ENCODE measurements at regions not wholly inside any gene's neighbourhood (a gene's known extent, or its start where the extent isn't known, plus 50 kb on each side); places are given as distances from the start of the nearest gene placed in this dataset.
"Not testable (repeated sequence)": the region's sequence is repeated elsewhere in the genome, so short reads cannot be mapped to it uniquely, and the experiment has no call there.

DNA sequence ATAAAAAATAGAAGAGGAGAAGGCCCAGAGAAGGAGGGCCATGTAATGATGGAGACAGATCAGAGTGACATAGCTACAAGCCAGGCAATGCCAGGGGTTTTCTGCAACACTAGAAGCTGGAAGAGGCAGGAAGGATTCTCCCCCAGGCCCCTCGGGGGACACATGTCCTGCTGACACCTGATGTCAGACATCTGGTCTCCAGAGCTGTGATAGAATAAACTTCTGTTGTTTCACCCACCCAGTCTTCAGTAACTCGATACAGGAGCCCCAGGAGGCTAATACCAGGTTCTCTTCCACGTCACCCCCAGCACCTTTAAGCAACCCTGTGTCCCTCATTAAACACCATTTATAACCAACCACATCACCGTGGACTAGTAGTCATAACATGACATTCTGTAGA, 94.9 kb downstream of the TMEM130 start:
- no peak for DNase-seq (ENCODE audit: low spot score)

DNA sequence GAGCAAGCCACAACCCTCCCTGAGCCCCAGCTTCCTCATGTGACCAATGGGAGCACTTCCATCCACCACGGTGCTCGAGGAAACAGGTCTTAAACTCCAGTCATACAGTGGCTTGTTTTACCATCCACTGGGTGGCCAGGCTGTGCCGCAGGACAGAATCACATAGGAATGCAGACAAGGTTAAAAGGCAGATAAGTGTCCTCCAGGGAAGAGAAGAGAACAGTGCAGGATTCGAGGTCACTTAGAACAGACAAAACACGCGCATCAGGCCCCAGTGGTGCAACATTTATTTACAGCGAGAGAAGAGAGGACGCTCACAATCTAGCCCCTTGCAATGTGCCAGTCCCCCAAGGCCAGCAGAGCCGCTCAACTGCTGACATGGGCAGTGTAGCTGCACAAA, 92.8 kb downstream of the TMEM130 start:
- DNase-seq (ENCODE audit: low spot score), result no peak

DNA sequence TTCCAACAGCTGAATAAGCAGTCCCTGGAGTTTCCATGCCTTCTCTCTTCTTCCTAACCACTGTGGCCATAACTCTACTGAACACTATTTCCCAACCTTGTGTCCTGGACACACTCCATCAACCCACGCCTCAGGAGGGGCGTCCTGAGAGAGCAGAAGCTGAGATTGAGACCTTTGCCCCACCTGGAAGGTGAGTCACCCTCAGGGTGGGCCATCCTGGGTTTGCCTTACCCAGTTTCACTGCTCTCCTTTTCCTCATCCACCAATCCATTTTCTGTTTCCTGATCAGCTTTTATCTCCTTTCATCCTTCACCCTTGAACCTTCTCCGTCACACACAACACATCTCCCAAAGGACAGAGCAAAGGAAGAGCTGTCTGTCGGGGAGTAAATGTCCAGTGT, 91.4 kb downstream of the TMEM130 start:
- DNase-seq (ENCODE audit: low spot score), result no peak

DNA sequence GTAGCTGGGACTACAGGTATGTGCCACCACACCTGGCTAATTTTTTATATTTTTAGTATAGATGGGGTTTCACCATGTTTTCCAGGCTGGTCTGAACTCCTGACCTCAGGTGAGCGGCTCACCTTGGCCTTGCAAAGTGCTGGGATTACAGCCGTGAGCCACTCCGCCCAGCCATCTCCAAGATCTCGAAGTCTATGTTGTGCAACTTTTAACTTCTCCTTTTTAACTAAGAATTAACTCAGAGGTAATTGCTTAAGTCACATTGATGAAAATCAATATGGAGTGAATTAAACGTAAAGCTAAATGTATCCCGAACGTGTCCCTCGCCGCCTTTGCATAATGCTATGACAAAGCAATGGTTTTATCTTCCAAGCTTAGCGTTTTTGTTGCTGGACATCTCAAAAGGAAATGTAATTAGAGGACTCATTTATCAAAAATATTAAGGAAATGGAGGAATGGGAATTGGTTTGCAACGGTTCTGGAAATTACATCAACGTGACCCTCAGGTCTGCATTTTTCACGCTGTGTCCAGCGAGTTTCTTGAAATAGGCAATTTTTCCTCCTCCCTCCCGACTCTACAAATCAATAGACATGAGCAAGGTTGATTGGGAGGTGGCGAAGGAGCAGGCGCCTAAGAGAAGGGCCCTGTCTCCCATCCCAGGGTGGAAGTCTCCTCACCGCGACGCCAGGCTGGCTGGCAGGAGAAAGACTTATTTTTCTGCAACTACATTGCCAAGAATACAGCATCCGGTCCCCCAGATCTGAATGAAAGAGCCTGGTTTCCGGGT, 89.8 kb downstream of the TMEM130 start:
- DNase-seq (ENCODE audit: low spot score), result no peak

DNA sequence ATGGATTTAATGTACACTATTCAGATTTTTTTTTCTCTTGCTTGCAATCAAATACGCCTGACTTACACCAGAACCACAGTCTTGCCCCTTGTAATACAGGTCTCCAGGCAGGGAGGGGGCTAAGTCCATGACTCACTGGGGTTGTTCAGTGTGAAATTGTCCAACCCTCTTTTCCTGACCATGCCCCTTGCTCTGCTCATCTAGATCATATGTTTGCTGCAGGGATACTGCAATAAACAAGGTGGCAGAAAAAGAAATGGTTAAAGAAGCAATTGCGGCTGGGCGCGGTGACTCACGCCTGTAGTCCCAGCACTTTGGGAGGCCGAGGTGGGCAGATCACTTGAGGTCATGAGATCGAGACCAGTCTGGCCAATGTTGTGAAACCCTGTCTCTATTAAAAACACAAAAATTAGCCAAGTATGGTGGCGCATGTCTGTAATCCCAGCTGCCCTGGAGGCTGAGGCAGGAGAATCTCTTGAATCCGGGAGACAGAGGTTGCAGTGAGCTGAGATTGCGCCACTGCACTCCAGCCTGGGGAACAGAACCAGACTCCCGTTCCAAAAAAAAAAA, 85.5 kb downstream of the TMEM130 start:
- no peak for DNase-seq (ENCODE audit: low spot score)

DNA sequence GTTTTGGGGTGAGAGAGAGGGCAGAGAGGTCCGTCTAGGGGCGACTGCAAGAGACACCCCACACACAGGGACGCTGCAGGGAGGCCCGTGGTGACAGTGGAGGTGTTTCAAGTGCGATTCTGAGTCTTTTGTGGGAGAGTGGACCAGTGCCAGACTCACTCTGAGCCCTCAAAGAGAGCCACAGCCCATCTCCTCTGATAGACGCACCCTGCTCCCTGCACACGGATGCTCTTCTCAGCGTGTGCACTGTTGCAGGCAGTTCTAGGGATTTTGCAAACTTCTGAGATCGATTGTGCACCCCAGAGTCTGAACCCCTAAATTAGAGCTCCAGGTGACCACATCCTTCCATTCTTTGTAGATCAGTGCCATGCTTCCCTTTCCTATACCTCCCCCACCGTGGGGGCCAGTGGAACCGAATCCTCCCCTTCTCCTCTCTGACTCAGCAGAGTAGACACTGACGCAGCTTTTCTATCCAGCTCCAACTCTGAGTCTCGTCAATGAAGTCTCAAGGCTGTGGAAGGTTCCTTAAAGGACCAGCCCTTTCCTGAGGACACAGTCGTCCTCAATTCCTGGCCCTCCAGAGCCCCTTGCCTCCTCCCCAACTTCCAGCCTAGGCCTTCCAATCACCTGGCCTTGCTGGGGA, 83.8 kb downstream of the TMEM130 start:
- no peak for DNase-seq (ENCODE audit: low spot score)

DNA sequence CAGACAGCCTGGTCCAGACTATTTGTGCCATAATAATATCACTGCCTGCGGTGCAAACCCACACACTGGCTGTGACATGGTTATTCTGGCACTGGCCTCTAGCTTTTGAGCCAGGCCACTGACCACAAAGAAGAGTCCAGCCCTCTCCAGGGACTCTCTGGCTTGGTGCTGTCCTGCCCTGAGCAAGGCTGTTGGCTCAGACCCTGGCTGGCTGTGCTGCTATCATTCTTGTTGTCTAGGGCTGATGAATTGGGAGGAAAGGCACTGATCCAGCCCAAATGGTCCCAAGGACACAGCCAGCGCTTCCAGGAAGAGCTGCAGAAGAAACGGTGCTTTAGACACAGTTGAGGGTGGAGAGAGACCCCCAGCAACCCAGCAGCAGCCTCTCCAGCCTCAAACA, 80.8 kb downstream of the TMEM130 start:
- DNase-seq (ENCODE audit: low spot score), result no peak

DNA sequence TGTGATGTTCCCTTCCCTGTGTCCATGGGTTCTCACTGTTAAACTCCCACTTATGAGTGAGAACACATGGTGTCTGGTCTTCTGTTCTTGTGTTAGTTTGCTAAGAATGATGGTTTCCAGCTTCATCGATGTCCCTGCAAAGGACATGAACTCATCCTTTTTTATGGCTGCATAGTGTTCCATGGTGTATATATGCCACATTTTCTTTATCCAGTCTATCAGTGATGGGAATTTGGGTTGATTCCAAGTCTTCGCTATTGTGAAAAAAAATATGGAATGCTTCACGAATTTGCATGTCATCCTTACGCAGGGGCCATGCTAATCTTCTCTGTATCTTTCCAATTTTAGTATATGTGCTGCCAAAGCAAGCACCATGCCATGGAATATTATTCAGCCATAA, 75.4 kb downstream of the TMEM130 start:
- DNase-seq (ENCODE audit: low spot score), result not testable (repeated sequence)

DNA sequence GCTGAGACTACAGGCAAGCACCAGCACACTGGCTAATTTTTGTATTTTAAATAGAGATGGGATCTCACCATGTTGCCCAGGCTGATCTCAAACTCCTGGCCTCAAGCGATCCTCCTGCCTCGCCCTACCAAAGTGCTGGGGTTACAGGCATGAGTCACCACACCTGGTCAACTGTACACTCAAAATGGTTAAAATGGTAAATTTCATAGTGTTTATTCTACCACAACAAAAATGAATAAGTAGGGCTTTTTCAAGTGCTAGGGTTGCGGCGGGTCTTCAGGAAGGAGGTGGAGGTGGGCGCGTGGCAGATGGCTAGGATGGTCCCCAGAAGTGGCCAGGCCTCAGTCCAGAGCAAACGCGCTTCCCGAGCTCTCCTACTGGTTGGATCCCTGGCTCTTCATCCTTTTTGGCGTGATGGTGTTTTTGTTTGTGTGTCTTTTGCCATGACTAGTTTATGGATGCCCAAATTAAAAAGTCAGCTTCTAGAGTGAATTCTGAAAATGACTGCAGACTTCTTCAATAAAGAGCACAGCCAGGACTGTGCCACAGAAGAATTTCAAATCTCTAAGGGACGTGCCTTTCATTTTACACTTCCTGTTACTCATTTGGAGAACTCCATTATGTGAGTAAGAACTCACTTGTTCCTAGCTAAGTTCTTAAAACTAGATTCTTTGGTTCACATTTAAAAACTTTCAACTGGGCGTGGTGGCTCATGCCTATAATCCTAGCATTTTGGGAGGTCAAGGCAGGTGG, 73.9 kb downstream of the TMEM130 start:
- no peak for DNase-seq (ENCODE audit: low spot score)
